Stimulated activated CD4-positive, alpha-beta T cell treated with anti-CD3 and anti-CD28 coated beads, Interleukin-4, amount 100 ng/mL, for 1 hour (primary cell): ENCODE measurements at regions not wholly inside any gene's neighbourhood (a gene's known extent, or its start where the extent isn't known, plus 50 kb on each side); places are given as distances from the start of the nearest gene placed in this dataset.
"Not testable (repeated sequence)": the region's sequence is repeated elsewhere in the genome, so short reads cannot be mapped to it uniquely, and the experiment has no call there.

Experiments used
- DNase-seq: peaks from one replicate; pipeline ENCODE4 v3.0.0-alpha.2; 2020

GRCh38 chr2:236375973-236376476 lies 111.8 kb upstream of the ASB18 start:
- no peak for DNase-seq

DNA sequence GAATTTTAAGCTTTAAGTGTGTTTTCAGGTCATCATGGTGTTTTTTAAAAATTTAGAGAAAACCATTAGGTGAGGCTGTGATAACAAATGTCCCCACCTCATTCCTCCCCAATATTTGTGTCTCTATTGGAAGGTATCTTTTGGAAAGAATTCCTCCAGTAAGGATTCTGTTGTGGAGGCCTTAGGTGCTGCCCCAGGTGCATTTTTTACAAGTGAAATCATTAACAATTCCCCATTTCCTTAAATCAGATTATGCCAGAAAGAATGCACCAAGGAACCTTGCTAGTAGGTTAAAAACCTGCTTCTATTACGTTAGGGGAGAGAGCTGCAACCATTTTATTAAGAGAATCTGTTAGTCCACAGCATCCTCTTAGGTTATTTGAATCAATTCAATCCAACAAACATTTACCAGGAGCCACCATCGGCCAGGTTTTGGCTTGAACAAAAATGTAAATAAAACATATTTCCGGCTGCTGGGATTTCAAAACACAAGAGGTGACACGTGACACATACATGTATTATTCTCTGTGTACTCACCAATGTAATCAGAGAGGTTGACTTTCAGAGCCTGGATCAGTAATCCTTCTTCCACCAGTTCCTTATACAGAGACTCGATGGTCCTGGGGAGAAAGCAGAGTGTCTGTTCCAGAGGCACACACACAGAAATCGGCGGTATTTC lies 112.5 kb upstream of the ASB18 start:
- DNase-seq: no peak

GRCh38 chr2:236380051-236380612 lies 115.9 kb upstream of the ASB18 start:
- no peak for DNase-seq

DNA sequence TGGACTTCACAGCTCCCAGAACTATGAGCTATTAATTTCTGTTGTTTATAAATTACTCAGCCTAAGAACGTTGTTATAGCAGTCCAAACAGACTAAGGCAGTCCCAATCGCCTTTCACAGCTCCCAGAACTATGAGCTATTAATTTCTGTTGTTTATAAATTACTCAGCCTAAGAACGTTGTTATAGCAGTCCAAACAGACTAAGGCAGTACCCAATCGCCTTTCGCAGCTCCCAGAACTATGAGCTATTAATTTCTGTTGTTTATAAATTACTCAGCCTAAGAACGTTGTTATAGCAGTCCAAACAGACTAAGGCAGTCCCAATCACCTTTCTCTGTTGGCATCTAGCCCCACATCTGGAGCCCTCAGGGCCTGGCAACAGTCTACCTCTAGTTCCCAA lies 117.0 kb upstream of the ASB18 start:
- DNase-seq: not testable (repeated sequence)

DNA sequence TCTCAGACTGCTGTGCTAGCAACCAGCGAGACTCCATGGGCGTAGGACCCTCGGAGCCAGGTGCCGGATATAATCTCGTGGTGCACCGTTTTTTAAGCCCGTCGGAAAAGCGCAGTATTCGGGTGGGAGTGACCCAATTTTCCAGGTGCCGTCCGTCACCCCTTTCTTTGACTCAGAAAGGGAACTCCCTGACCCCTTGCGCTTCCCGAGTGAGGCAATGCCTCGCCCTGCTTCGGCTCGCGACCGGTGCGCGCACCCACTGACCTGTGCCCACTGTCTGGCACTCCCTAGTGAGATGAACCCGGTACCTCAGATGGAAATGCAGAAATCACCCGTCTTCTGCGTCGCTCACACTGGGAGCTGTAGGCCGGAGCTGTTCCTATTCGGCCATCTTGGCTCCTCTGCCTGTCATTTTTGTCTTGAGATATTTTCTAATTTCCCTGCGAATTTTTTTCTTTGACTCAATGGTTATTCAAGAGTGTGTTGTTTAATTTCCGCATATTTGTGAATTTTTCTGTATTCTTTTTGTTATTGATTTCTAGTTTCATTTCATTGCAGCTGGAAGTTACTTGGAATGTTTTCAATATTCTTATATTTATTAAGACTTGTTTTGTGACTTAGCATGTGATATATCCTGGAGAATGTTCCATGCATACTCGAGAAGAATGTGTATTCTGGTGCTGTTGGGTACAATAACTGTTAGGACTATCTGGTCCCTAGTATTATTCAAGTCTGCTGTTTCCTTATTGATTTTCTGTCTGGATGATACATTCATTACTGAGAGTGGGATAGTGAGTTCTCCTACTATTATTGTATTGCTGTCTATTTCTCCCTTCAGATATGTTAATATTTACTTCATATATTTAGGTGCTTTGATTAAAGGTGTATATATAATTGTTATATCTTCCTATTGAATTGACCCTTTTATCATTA lies 125.3 kb upstream of the ASB18 start:
- not testable (repeated sequence) for DNase-seq

DNA sequence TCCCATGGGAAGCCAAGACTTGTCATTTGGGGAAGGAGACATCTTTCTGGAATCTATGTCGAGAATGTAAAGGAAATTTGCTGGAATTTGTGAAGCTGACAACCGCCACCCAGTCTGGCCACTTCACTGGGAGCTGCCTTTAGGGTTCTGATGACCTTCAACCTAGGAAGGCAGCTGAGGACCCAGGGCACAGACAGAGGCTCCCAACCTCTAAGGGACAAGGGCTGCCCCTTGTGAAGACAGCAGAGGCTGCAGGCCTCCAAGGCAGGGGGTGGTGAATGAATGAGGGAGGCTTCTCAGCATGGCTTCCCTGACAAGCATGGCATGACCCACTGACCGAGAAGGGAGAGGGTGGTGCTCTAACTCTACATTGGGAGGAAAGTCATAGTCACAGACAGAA lies 128.9 kb upstream of the ASB18 start:
- DNase-seq: no peak

DNA sequence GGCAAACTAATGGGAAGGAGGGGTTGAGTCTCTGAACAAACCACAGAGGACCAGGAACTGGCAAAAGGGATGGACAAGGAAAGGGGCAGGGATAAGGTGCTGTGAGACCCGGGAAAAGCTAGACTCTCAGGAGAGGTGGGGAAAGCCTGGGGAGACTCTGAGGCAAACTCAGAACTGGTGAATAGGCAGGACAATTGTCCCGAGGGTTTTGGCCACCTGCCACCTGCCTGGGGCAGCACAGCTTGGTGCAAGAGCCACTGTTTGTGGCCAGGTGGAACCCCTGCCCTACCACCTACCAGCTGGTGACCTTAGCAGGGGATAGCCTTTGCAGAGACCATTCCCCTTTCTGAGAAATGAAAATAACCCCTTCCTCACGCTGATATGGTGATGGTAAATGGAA lies 129.4 kb upstream of the ASB18 start:
- DNase-seq: no peak

GRCh38 chr2:236394571-236394970 lies 130.4 kb upstream of the ASB18 start:
- DNase-seq: no peak

DNA sequence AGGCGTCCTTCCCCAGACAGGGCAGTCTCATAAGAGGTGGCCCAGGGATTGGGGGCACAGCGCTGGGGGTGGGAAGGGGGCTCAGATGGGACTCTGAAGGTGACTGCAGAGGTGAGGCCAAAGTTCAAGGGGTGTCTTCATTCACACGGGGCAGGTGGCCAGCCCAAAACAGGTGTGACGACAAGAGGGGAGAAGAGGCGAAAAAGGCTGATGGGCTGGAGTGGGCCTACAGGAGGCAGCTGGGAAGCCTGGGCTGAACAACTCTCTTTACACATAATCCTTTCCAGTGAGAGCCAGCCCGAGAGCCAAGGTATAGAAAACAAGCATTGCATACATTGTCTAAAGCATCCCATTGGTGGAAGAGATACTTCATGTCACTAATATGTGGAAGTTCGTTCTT lies 130.9 kb upstream of the ASB18 start:
- DNase-seq: no peak

DNA sequence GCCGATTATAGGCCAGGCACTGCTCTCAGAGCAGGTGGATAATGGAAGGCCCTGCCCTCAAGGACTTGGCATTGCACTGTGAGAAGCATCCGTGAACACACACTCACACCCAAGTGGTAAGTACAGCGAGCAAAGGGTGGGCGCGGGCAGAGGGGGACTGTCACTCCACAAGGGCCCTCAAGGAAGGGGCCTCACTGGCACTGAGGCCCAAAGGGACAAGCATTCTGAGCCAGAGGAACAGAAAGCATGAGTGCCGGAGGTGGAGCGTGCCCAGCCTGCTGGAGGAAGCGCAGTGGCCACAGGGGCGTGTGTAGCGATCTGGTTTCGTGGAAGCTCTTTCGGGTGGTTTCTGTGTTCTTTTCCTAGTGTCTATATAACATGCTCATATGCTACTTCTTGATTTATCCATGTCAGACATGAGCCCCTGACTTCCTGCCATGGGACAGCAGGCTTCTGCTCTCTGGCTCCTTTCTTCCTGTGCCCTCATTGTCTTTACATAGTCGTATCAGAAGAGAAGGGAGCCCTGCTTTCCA lies 132.7 kb upstream of the ASB18 start:
- no peak for DNase-seq

DNA sequence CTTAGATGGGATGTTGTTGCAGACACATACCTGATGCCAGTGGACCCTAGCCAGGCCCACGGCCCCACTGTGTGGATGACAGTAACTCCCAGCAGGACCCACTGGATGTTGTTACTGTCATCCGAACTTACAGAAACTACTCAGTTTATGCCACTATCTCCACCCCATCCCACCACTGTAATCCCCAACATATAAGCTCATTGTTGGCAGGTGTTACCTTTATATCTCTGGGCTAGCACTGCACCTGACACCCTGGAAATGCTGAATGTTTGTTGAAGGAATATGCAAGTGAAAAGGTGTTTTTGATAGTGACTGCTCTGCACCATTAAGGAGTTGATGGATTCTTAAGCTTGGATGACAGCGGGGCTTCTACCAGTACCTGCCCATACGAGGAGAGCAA lies 133.5 kb upstream of the ASB18 start:
- no peak for DNase-seq

GRCh38 chr2:236399409-236399808 lies 135.2 kb upstream of the ASB18 start:
- DNase-seq: no peak

- no peak for DNase-seq
Observed at GRCh38 chr2:236400046-236400574, 135.9 kb upstream of the ASB18 start.

- no peak for DNase-seq
Observed at GRCh38 chr2:236400594-236401360, 136.6 kb upstream of the ASB18 start.

DNA sequence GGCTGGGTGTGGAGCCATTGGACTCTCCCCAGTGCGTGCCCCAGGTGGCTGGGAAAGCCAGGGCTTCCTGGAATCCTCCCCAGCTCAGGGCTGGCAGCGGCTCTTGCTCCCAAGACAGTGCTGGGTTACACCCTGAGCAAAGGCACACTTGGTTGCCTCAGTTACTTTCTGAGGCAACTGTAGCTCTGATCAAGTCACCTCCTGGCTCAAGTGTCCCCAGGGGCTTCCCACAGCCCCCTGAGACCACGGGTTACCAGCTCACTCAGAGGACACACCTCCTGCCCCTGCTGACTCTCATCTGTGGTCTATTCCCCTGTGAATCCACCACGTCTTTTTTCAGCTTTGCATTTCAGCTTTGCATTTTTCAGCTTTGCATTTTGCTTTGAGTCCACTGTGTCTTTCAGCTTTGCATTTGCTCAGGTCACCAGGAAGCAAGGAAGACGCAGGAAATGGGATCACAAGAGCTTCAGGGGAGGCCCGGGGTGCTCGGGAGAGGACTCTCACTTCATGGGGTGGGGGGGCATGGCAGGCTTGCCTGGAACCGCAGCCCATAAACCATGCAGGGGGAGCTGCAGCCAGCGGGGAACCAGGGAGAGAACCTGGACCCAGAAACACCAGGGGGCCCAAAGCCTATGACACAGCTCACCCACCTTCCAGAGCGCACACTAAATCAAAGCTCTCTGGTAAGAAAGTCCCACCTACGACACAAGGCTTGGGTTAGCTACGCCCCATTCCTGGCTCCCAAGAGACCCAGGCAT lies 138.0 kb upstream of the ASB18 start:
- no peak for DNase-seq

GRCh38 chr2:236403125-236403524 lies 138.9 kb upstream of the ASB18 start:
- DNase-seq: no peak

GRCh38 chr2:236403811-236404210 lies 139.6 kb upstream of the ASB18 start:
- no peak for DNase-seq

- no peak for DNase-seq
Observed at GRCh38 chr2:236404346-236404745, 140.1 kb upstream of the ASB18 start.

DNA sequence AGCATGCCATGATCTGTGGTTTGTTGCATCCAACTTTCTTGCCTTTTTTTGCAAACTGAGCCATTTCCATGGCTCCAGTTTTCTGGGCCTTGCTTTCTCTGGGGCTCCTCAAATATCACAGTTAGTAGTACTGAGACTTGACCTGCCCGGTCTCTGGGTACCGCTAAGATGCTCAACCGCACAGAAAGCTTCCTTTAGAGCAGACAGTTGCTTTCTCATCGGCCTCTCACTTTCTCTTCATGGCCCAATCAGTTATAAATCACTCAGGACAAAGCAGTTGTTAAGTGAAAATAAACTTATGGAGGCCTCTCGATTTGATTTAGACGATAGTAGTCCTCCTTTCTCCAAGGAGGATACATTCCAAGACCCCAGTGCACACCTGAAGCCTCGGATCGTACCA lies 141.2 kb upstream of the ASB18 start:
- no peak for DNase-seq

DNA sequence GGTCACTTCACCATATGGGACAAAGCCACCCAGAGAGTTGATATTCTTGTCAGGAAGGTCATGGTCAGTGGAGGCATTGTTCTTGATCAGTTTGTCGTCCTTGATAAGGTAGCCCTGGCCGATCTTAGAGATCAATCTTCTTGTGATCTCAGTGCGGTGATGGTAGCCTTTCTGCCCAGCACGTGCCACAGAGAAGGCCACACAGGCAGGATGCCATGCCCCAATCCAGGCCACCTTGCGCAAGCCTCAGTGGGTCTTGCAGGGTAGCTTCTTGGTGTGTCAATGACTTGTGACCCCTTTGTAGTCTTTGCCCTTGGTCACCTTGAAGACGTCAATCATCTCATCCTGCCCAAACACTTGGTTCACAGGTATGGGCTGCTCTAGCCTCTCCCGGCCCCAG lies 143.9 kb upstream of the ASB18 start:
- no peak for DNase-seq

GRCh38 chr2:236408786-236409185 lies 144.6 kb upstream of the ASB18 start:
- no peak for DNase-seq
